Neural crest cell (in vitro differentiated cells): ENCODE measurements at regions not wholly inside any gene's neighbourhood (a gene's known extent, or its start where the extent isn't known, plus 50 kb on each side); places are given as distances from the start of the nearest gene placed in this dataset.

Source experiments
- DNase-seq: peaks from one replicate; pipeline ENCODE4 v3.0.0; 2021; ENCODE audit warnings: low read depth, mixed read lengths, low spot score
- H3K27ac Mint-ChIP-seq: one replicate; pipeline ENCODE4 v1.8.0; 2021; ENCODE audit warnings: mild to moderate bottlenecking, mixed read lengths; ENCODE audit not compliant: unreplicated experiment
- H3K27me3 Mint-ChIP-seq: 2 replicates; pipeline ENCODE4 v1.8.0; 2021; ENCODE audit warnings: low read depth, mild to moderate bottlenecking, mixed read lengths
- H3K36me3 Mint-ChIP-seq: 2 replicates; pipeline ENCODE4 v1.8.0; 2021; ENCODE audit warnings: low read depth, mild to moderate bottlenecking, mixed read lengths
- H3K4me1 Mint-ChIP-seq: 2 replicates; pipeline ENCODE4 v1.8.0; 2021; ENCODE audit warnings: mixed read lengths
- H3K4me3 Mint-ChIP-seq: one replicate; pipeline ENCODE4 v1.8.0; 2021; ENCODE audit warnings: mild to moderate bottlenecking, mixed read lengths
- H3K9me3 Mint-ChIP-seq: 2 replicates; pipeline ENCODE4 v1.8.0; 2021; ENCODE audit warnings: mixed read lengths
- TF ChIP-seq, protein P1 (sequence below): fragments of 200-600 bp; sonication (generic); conservative IDR thresholded peaks from 2 replicates; pipeline ENCODE4 v1.5.0; 2021; ENCODE audit warnings: antibody characterized with exemption, mild to moderate bottlenecking

DNA sequence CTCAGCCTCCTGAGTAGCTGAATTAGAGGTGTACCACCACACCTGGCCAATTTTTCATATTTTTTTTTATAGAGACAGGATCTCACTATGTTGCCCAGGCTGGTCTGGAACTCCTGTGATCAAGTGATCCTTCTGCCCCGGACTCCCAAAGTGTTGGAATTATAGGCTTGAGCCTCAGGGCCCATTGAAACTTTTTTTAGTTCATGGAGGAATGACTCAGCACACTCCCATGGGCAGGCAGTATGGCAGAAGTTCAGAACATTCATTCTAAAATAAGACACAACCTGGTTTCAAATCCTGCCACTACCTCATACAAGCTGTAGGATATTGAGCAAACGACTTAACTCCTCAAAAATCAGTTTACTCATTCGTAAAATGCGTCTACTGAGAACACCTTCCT is 320.4 kb upstream of the SP8 start:
- Mint-ChIP-seq H3K9me3 (no peaks in the 10 kb centered on the region), H3K4me1 (peaks cover 9% of the 10 kb centered on the region), H3K36me3 (no peaks in the 10 kb centered on the region), H3K27me3 (no peaks in the 10 kb centered on the region), H3K27ac (no peak overlapping the region), H3K4me3 (no peak overlapping the region)
- no peak for DNase-seq
- TF ChIP-seq, protein P1, sequence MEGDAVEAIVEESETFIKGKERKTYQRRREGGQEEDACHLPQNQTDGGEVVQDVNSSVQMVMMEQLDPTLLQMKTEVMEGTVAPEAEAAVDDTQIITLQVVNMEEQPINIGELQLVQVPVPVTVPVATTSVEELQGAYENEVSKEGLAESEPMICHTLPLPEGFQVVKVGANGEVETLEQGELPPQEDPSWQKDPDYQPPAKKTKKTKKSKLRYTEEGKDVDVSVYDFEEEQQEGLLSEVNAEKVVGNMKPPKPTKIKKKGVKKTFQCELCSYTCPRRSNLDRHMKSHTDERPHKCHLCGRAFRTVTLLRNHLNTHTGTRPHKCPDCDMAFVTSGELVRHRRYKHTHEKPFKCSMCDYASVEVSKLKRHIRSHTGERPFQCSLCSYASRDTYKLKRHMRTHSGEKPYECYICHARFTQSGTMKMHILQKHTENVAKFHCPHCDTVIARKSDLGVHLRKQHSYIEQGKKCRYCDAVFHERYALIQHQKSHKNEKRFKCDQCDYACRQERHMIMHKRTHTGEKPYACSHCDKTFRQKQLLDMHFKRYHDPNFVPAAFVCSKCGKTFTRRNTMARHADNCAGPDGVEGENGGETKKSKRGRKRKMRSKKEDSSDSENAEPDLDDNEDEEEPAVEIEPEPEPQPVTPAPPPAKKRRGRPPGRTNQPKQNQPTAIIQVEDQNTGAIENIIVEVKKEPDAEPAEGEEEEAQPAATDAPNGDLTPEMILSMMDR, result no peak

DNA sequence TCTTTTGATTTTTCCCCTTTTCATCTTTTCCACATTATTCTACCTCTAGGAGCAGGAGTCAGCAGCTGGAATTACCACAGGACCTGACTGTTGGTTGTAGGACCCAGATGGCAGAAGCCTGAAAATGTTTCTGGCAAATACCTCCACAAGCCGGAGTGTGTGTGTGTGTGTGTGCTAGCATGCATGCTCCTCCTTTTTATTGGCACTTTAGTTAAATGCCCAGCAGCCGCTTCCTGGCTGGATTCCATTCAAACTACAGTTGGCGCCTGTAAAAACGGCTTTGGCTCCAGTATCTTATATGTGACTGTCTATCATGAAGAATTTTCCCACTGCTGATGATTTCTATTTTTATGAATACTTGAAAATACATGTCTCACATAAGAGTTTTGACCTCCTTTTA is 319.7 kb upstream of the SP4 start:
- no peaks in the 10 kb centered on the region for H3K36me3 Mint-ChIP-seq
- no peak overlapping the region for H3K4me3 Mint-ChIP-seq
- TF ChIP-seq, protein P1, result no peak
- peaks cover 9% of the 10 kb centered on the region for H3K4me1 Mint-ChIP-seq
- DNase-seq, result no peak
- no peaks in the 10 kb centered on the region for H3K27me3 Mint-ChIP-seq
- H3K27ac Mint-ChIP-seq, result no peak overlapping the region
- no peaks in the 10 kb centered on the region for H3K9me3 Mint-ChIP-seq

DNA sequence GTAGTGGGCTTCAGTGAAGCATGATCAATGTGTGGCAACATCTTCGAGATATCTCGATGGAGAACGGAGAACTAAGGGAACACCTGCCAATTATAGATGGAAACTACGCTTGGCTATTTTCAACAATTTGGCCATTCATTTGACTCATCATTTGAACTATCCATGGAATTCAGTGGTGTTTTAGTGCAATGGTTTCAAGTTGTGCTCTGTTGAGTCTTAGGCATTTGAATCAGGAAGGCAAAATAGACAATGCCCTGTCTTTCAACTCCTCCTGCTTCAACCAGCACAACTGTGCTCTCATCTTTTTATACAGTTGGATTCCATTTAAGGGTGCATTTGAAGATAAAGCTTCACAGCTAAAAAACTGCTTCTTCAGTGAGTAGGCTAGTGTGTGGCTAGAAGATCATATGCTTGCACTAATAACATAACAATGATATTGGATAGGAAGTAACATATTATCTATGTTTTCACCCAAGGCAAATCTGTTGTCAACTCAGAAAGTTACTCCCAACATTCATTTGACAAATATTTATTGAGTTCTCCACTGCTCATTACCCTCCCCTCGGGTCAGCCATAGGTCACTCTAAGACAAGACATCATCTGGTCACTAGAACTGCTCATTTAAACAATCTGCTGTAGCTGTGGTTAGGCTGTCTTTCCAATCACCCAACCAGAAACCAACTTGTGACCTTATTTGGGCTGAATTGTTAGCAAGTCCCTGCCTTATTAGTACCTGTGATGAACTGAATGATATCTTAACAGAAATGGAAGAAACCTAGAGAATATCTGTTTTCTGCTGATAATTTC is 314.1 kb upstream of the SP4 start:
- H3K27ac Mint-ChIP-seq, result no peak overlapping the region
- TF ChIP-seq, protein P1, result no peak
- peaks cover under 1% of the 10 kb centered on the region for H3K4me1 Mint-ChIP-seq
- no peak overlapping the region for H3K4me3 Mint-ChIP-seq
- H3K9me3 Mint-ChIP-seq, result no peaks in the 10 kb centered on the region
- H3K36me3 Mint-ChIP-seq, result no peaks in the 10 kb centered on the region
- no peak for DNase-seq
- H3K27me3 Mint-ChIP-seq, result no peaks in the 10 kb centered on the region

DNA sequence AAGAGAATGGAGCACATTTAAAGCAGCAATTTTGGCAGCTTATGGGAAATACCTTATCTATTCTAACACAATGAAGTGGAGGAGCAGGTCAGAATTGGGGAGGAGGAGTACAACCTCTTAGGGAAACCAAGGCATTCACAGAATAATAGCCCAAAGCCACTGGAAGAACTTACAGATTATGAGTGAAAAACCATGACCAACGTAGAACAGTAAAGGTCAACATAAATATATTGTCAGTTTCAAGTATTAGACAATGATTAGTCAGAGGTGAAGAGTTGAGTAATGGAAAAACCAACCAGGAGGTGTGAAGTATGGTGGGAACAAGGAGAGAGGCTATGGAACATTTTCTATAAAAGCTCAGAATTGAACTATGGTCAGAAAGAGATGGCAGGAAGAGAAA is 304.3 kb upstream of the SP4 start:
- Mint-ChIP-seq H3K9me3 (peaks cover 2% of the 10 kb centered on the region), H3K36me3 (no peaks in the 10 kb centered on the region), H3K27ac (no peak overlapping the region), H3K4me1 (peaks cover 5% of the 10 kb centered on the region), H3K27me3 (no peaks in the 10 kb centered on the region), H3K4me3 (no peak overlapping the region)
- no peak for DNase-seq
- TF ChIP-seq, protein P1, result no peak

DNA sequence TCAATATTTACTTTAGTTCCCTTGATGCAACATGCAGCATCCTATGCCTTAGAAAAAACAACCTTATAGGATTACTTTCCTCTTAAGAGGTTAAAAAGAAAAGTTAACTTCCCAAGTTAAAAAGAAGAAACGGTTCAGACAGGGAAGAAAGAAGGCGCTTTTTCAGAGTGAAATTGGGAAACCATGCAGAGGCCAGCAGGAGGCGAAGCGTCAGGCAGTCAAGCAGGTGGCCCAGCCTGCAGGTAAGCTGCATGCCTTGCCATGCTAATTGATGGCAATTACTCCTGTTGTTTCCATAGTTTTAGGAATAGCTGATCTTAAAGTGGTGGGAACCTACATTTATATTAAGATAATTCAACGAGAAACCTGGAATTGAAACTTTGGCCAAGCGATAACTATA is 302.6 kb upstream of the SP4 start:
- Mint-ChIP-seq H3K9me3 (peaks cover 2% of the 10 kb centered on the region), H3K27me3 (no peaks in the 10 kb centered on the region), H3K4me3 (no peak overlapping the region), H3K36me3 (no peaks in the 10 kb centered on the region), H3K4me1 (peaks cover 11% of the 10 kb centered on the region), H3K27ac (no peak overlapping the region)
- TF ChIP-seq, protein P1, result no peak
- no peak for DNase-seq
